ENCODE measurements at regions not wholly inside any gene's neighbourhood (a gene's known extent, or its start where the extent isn't known, plus 50 kb on each side); places are given as distances from the start of the nearest gene placed in this dataset.

- TF ChIP-seq POLR2A (IDR thresholded peaks at IDR 0.05) (no peak), CTCF (IDR thresholded peaks at IDR 0.05) (no peak), POLR2AphosphoS5 (IDR thresholded peaks at IDR 0.05) (no peak)
These were observed 302.3 kb upstream of the AUTS2 start for GRCh38 chr7:69295977-69296376.
